ENCODE measurements at regions not wholly inside any gene's neighbourhood (a gene's known extent, or its start where the extent isn't known, plus 50 kb on each side); places are given as distances from the start of the nearest gene placed in this dataset.

GRCh38 chr4:20022471-20022870 is 229.2 kb upstream of the SLIT2 start:
- no peak overlapping the region for H2AFZ ChIP-seq (ENCODE audit: low read depth, low read length)
- no peaks in the 10 kb centered on the region for H3K36me3 ChIP-seq (ENCODE audit: control insufficient read depth in 2 of 2, extremely low read depth in 1 of 2, insufficient read depth in 2 of 2, low read length in 2 of 2)
- H4K20me1 ChIP-seq (replicated peaks; ENCODE audit: control insufficient read depth, extremely low read depth, insufficient read depth, low read length), result no peaks in the 10 kb centered on the region
- H3K27ac ChIP-seq (ENCODE audit: insufficient read depth, low read depth, low read length), result no peak overlapping the region
- DNase-seq (ENCODE audit: low read depth, low spot score) (no peak), FAIRE-seq (no peak)
- H3K27me3 ChIP-seq (ENCODE audit: control insufficient read depth in 2 of 2, insufficient read depth in 2 of 2, low read length in 2 of 2), result no peaks in the 10 kb centered on the region
- no peak overlapping the region for H3K4me3 ChIP-seq (replicated peaks in 1 of 3; ENCODE audit: insufficient read depth in 1 of 3, low read depth in 1 of 3, low read length in 3 of 3)
- H3K9ac ChIP-seq (replicated peaks; ENCODE audit: extremely low read depth, insufficient read depth, low read length), result no peak overlapping the region
- CTCF ChIA-PET, result no interaction called here
- POLR2A ChIA-PET, result no interaction called here
- no TSS peak for BruUV-seq (replicated peaks)
- no peaks in the 10 kb centered on the region for H3K9me1 ChIP-seq (replicated peaks; ENCODE audit: control insufficient read depth, extremely low read depth, insufficient read depth, low read length)
- no peaks in the 10 kb centered on the region for H3K4me1 ChIP-seq (ENCODE audit: control insufficient read depth, extremely low read depth, insufficient read depth, low read length)
- no peaks in the 10 kb centered on the region for H3K79me2 ChIP-seq (ENCODE audit: control insufficient read depth, insufficient read depth, low read length)
- dilution Hi-C loops (cut with MboI; ENCODE audit: extremely low pct_ligation_motif_present, low sequenced_read_pairs) (no loop called here), intact Hi-C loops (cut with micrococcal nuclease) (no loop called here)
- no peak overlapping the region for H3K4me2 ChIP-seq (ENCODE audit: insufficient read depth, low read length)
- no peaks in the 10 kb centered on the region for H3K9me3 ChIP-seq (replicated peaks; ENCODE audit: control insufficient read depth, insufficient read depth, low read length)
- TF ChIP-seq JUN (IDR thresholded peaks at IDR 0.05; ENCODE audit: borderline replicate concordance, insufficient read depth, insufficient read length, low read depth) (no peak), POLR2AphosphoS5 (IDR thresholded peaks at IDR 0.05; ENCODE audit: insufficient read depth, low read depth, low read length) (no peak), MYC (IDR thresholded peaks at IDR 0.05; ENCODE audit: low read depth, low read length) (no peak), EZH2 (IDR thresholded peaks at IDR 0.05; ENCODE audit: borderline replicate concordance, low read depth, low read length, severe bottlenecking) (no peak), POLR2A (IDR thresholded peaks at IDR 0.05; ENCODE audit: low read depth, low read length) (no peak), GATA2 (IDR thresholded peaks at IDR 0.05; ENCODE audit: insufficient read depth, insufficient read length, low read depth, low read length) (no peak), MAX (IDR thresholded peaks at IDR 0.05; ENCODE audit: insufficient read depth, insufficient read length) (no peak)

- H4K20me1 ChIP-seq (replicated peaks; ENCODE audit: control insufficient read depth, extremely low read depth, insufficient read depth, low read length), result no peaks in the 10 kb centered on the region
- H3K27me3 ChIP-seq (ENCODE audit: control insufficient read depth in 2 of 2, insufficient read depth in 2 of 2, low read length in 2 of 2), result no peaks in the 10 kb centered on the region
- FAIRE-seq (no peak), DNase-seq (ENCODE audit: low read depth, low spot score) (no peak)
- H3K79me2 ChIP-seq (ENCODE audit: control insufficient read depth, insufficient read depth, low read length), result no peaks in the 10 kb centered on the region
- BruUV-seq (replicated peaks), result no TSS peak
- no peaks in the 10 kb centered on the region for H3K9me1 ChIP-seq (replicated peaks; ENCODE audit: control insufficient read depth, extremely low read depth, insufficient read depth, low read length)
- no peak overlapping the region for H3K9ac ChIP-seq (replicated peaks; ENCODE audit: extremely low read depth, insufficient read depth, low read length)
- no peak overlapping the region for H3K4me2 ChIP-seq (ENCODE audit: insufficient read depth, low read length)
- dilution Hi-C loops (cut with MboI; ENCODE audit: extremely low pct_ligation_motif_present, low sequenced_read_pairs) (no loop called here), intact Hi-C loops (cut with micrococcal nuclease) (no loop called here)
- H3K4me1 ChIP-seq (ENCODE audit: control insufficient read depth, extremely low read depth, insufficient read depth, low read length), result no peaks in the 10 kb centered on the region
- no peaks in the 10 kb centered on the region for H3K9me3 ChIP-seq (replicated peaks; ENCODE audit: control insufficient read depth, insufficient read depth, low read length)
- POLR2A ChIA-PET, result no interaction called here
- no peak overlapping the region for H3K27ac ChIP-seq (ENCODE audit: insufficient read depth, low read depth, low read length)
- TF ChIP-seq MYC (IDR thresholded peaks at IDR 0.05; ENCODE audit: low read depth, low read length) (no peak), POLR2AphosphoS5 (IDR thresholded peaks at IDR 0.05; ENCODE audit: insufficient read depth, low read depth, low read length) (no peak), POLR2A (IDR thresholded peaks at IDR 0.05; ENCODE audit: low read depth, low read length) (no peak), JUN (IDR thresholded peaks at IDR 0.05; ENCODE audit: borderline replicate concordance, insufficient read depth, insufficient read length, low read depth) (no peak), MAX (IDR thresholded peaks at IDR 0.05; ENCODE audit: insufficient read depth, insufficient read length) (no peak), FOS (IDR thresholded peaks at IDR 0.05; ENCODE audit: borderline replicate concordance, insufficient read depth, low read length) (no peak), EZH2 (IDR thresholded peaks at IDR 0.05; ENCODE audit: borderline replicate concordance, low read depth, low read length, severe bottlenecking) (no peak), GATA2 (IDR thresholded peaks at IDR 0.05; ENCODE audit: insufficient read depth, insufficient read length, low read depth, low read length) (no peak), CTCF (IDR thresholded peaks at IDR 0.05; ENCODE audit: extremely low read depth in 1 of 2, insufficient read depth in 1 of 2, low read depth in 1 of 2, low read length in 2 of 2) (no peak)
- CTCF ChIA-PET, result interaction anchor here (0.9 kb wide), 1 partner anchor 10 kb away, joined by 3 read pairs; no protein-coding TSS in a partner anchor
- H3K4me3 ChIP-seq (replicated peaks in 1 of 3; ENCODE audit: insufficient read depth in 1 of 3, low read depth in 1 of 3, low read length in 3 of 3), result no peak overlapping the region
- H3K36me3 ChIP-seq (ENCODE audit: control insufficient read depth in 2 of 2, extremely low read depth in 1 of 2, insufficient read depth in 2 of 2, low read length in 2 of 2), result no peaks in the 10 kb centered on the region
- no peak overlapping the region for H2AFZ ChIP-seq (ENCODE audit: low read depth, low read length)
Observed at GRCh38 chr4:20020056-20020455, 231.6 kb upstream of the SLIT2 start.

All from endothelial cell of umbilical vein (primary cell).